Right renal pelvis (tissue), 4 donors: ENCODE measurements at regions not wholly inside any gene's neighbourhood (a gene's known extent, or its start where the extent isn't known, plus 50 kb on each side); places are given as distances from the start of the nearest gene placed in this dataset.
"Not testable (repeated sequence)": the region's sequence is repeated elsewhere in the genome, so short reads cannot be mapped to it uniquely, and the experiment has no call there.

Experiments used
- DNase-seq, 4 donors: peaks; one replicate each; pipeline ENCODE4 v3.0.0-alpha.2; 2013; ENCODE audit warnings: low read depth in 4 of 4, low spot score in 3 of 4, missing footprints in 1 of 4

GRCh38 chr1:47680815-47681475, 243.1 kb downstream of the FOXD2 start:
- no peak for DNase-seq

DNA sequence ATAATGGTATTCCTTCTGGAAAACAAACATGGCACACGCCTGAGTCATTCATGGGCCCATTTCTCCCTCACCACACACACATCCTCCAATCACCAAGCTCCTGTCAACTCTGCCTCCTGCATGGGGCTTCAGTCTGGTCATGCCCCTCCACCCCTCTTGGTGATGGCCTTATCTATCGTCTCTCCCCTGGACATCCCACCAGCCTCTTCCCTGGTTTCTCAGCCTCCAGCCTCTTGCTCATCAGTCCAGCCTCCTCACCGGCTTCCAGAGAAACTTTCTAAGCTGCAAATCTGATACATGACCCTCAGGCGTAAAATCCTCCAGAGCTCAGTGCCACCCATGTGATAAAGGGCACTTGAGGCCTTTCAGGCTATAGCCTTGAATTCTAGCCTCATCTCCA, 243.9 kb downstream of the FOXD2 start:
- DNase-seq, result no peak

DNA sequence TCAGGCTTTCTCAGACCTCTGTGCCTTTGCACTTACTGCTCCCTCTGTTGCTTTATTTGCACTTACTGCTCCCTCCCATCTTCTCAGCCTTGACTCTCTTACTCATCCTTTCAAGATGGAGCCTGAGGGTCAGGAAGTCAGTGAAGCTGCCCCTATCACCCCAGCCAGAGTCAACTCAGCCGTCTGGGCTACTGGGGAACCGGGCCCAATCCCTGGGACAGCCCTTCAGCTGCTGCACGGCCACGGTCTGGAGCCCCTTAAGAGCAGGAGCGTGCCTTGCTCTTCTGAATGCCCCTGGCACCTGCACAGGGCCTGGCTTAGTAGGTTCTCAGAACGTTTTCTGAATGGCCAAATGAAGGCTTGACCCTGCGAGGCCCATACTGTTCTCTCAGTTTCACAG, 244.4 kb downstream of the FOXD2 start:
- DNase-seq, result no peak

DNA sequence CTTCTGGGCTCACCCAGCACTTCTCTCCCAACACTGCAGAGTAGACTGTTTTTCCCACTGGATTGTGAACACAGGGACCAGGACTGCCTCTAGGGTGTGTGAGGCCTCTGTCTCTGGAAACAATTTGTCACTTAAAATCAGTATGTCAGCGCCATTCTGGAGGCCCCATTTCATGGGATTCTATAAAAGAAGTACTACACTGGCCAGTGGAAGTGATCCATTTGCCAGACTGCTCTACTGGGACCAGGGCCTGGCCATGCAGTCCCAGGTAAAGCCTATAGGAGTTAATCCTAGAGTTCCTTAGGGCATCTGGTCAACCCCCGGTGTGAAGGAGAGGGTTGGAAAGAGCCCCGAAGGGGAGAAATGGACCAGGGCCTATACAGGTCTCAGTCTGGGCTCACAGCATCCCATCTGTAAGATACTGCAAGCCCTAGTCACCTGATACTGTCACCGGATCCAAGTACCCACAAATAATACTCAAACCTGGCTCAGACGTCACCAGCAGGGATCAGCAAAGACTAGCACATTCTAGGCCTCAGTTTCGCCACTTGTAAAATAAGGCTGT, 245.0 kb downstream of the FOXD2 start:
- no peak for DNase-seq

DNA sequence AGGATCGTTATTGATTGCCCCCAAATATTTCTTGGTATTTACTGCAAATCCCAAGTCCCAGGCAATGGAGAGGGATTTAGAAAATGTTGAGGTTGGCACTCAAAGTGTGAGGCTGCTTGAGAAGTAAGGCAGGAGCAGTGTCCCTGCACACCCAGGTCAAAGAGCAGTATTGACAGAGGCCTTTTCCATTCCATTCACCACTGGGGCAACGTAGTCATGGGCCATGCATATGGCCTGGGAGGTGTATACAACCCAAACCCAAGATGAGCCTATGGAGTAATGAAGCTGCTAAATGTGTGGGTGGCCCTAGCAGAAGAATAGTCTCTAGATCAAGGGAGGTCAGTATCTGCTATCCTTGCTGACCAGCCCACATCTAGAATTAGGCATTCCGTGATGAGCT, 245.6 kb downstream of the FOXD2 start:
- no peak for DNase-seq

- DNase-seq, result no peak
These were observed 246.7 kb downstream of the FOXD2 start for GRCh38 chr1:47684518-47684917.

- DNase-seq, result no peak
These were observed 247.3 kb downstream of the FOXD2 start for GRCh38 chr1:47684964-47685762.

- DNase-seq, result no peak
These were observed 247.9 kb downstream of the FOXD2 start for GRCh38 chr1:47685763-47686066.

DNA sequence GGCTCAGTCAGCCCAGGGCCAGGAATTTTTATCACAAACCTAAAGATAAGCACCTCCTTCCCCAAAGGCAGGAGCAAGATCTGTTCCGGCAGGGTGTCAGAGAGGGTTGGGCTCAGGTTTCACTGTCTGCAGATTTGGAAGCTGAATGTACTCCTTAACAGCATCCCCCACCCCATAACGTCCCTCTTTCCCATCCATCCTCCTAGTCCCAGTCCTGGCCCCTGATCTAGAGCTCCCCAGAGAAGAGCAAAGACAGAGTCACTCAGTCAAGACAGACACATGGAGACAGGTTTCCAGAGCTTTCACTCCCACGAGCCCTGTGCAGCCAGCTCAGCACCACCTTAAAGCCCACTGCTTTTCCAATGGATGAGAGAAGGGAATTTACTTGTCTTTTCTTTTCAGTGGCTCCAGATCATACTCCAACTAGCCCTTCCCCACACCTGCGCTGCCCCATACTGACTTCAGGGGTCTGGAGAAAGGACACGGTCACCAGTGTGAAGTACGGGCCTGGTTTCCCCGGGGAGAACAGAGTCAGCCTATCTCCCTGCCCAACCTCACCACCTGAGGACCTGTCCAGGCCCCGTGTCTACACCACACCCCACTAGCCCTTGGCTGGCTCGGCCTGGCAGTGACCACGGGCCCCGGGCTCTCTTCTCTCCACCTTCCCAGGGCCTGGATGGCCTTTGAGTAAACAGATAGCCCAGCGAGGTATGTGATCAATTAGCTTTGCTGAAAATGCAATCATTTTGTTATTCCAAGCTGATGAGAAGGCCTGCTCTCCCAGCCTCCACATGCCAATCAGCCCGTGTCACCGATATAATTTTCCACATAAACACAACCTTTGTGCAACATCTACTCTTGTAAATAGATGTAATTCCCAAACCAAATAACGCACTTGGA, 249.1 kb downstream of the FOXD2 start:
- no peak for DNase-seq

DNA sequence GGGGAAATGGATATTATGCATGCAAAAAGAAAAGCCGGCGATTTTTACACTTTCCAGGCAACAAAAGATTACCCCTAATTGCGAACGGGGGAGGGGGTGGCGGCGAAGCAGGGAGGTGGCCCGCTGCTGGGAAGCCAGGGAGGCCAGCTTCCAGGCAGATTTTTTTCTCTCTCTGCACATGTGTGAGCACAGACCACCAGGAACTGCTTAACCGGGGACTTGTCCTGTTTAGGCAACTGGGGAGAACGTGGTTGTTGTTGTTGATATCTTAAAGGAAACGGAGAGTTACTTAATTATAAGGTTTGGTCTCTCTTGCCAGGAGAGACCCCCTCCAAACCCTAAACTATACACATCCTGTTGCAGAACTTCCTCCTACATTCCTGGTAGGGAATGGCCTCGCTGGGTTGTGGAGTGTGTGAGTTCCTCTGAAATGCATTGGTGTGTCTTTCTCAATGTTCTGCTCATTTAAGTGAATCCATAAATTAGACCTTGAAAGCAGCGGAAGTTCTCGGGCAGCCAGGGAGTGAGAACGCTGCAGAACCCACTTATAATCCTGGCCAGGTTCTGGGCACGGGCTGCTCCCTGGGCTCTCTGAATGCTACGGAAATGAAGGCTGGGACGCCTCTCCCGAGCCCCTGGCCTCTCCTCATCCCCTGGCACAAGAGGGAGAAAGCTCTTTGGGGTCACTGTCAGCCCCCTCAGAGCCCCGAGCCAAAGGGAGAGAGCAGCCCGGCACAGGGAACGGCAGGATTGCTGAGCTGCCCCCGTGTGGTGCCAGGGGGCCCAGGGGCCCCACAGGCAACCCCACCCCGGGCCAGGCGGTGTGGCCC, 250.0 kb downstream of the FOXD2 start:
- DNase-seq, result no peak

DNA sequence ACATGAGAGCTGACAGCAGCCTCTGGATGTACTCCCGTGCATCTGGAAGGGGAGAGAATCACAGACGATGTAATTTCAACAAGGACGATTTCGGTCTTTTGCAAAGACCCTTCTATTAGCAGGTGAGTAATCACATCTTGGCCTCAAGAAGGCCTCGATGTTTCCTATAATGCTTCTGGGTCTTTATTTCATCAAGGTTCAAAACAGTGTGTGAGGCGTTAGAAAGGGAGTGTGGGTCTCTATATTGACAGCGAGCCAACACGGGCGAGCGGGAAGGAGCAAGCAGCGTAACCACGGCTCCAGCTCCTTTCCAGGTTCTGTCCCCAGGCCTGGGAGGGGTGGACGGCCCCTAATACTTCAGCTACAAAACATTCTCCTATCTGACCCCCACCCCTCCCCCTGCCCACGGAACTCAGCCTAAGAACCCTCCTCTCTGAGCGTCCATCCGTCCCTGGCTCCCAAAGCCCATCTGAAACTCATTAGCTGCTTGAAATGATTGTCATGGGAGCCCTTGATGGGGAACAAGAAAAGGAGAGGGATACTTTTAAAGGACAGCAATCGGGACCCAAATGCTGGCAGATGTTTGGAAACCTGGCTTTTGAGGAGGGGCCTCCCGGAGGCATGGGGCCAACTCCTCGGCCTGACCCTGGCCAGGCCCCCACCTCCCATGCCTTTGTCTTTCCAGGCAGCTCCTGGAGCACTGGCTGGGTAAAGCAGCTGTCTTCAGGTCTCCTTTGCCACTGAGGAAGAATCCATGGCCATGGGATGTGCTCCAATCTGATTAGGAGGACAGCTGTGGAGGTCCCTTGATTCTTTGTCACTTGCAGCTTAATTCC, 250.8 kb downstream of the FOXD2 start:
- DNase-seq, result no peak

DNA sequence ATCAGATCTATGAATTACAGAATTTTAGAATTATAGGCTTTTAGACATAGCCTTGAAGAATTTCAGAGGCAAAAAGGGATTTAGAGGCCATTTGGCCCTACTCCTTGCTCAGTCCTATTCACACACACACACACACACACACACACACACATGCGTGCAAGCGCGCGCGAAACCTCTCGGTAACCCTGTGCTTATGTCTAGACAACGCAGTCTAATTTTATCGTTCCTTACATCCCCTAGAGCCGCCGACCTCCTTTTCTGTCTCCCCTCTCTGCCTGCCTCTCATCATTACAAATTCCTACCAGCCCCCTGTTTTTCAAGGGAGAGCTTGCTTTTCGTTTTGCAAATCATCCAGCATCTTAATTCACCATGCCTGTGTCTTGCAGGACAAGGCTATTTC, 252.1 kb downstream of the FOXD2 start:
- no peak for DNase-seq

DNA sequence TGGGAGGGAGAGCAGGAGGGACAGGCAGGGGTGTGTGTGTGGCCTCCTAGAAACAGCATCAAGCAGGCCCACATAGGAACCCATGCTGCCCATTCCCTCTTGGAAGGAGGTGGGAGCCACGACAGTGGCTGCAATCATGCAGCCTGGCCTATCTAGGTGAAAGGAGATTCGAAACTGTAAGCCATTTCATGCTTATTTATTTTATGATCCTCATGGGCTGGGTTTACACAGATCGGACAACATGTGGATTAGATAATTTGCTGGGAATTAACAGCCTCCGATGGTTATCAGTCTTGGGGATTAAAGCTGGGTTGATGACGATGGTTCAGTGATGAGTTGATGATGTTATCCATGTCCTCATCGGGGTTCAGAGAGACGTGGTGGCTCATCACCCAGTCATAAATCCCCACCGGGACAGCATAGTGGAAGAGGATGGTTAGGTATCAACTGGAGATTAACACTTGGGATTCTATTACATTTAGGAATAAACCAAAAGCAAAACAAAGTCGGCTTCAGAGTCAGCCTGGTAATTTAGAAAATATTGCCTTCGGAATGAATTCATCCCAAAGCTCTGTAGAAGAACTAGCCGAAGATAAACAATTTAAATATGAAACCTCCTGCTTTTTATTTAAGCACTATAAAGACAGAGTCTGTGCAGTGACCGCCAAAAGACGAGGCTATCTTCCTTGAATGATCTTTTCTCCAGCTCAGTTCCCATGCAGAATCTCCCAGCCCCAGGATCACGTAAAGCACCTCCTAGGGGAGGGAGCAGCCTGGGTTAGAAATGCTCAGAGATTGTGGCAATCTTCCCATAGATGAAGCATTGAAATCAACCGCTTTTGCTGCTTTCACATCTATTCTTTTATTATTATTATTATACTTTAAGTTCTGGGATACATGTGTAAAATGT, 252.8 kb downstream of the FOXD2 start:
- no peak for DNase-seq

- DNase-seq, result not testable (repeated sequence)
These were observed 253.4 kb downstream of the FOXD2 start for GRCh38 chr1:47691293-47691692.

- DNase-seq, result no peak
These were observed 254.4 kb downstream of the FOXD2 start for GRCh38 chr1:47692196-47692595.

GRCh38 chr1:47693115-47693514, 255.3 kb downstream of the FOXD2 start:
- no peak for DNase-seq

GRCh38 chr1:47694011-47694890, 256.4 kb downstream of the FOXD2 start:
- DNase-seq, result no peak

DNA sequence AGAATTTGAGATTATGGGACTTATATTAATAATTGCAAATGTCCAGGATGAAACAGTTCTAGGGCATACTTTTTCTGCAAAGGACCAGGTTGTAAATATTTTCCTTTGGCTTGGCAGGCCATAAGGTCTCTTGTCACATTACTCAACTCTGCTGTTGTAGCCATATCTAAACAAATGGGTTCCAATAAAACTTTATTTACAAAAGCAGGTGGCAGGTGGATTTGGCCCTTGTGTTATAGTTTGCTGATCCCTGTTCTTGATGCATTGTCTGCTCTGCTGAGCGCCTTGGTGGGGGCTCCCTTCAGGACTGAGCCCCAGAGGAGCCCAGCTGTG, 258.5 kb downstream of the FOXD2 start:
- no peak for DNase-seq
